GM18951 (cell line): ENCODE measurements at regions not wholly inside any gene's neighbourhood (a gene's known extent, or its start where the extent isn't known, plus 50 kb on each side); places are given as distances from the start of the nearest gene placed in this dataset.

Experiments used
- POLR2A ChIP-seq: IDR thresholded peaks from 4 replicates; pipeline ENCODE4 v1.6.1; 2011; ENCODE audit warnings: mild to moderate bottlenecking; ENCODE audit not compliant: insufficient read length, insufficient read depth; ENCODE audit errors: extremely low read depth
- in situ Hi-C: fragments of 300-500 bp; cut with MboI; formaldehyde crosslinking; loops from one replicate; pipeline ENCODE4 v1.12.0; 2022; ENCODE audit warnings: low sequenced_read_pairs, mixed read lengths, inconsistent platforms; ENCODE audit not compliant: unreplicated experiment

DNA sequence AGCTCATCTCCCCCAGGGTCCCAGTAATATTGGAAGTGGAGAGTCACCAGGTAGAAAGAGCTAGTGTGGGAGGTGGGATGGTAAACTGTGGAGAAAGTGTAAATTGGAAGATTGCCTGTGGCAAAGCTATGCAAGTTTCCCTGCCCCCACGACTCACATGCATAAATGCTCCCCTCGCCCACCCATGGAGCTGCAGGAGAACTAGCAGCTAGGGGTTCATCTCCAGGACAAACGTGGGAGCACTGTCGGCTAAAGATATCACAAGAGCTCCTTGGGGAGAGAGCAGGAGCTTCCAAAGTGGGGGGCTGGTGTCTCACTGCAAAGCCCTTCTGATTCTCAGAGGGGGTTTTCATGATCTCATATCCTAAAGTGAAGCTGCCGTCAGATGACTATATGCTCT is 91.4 kb upstream of the PLCL2 start:
- in situ Hi-C loops, result no loop called here
- no peak for TF ChIP-seq POLR2A

DNA sequence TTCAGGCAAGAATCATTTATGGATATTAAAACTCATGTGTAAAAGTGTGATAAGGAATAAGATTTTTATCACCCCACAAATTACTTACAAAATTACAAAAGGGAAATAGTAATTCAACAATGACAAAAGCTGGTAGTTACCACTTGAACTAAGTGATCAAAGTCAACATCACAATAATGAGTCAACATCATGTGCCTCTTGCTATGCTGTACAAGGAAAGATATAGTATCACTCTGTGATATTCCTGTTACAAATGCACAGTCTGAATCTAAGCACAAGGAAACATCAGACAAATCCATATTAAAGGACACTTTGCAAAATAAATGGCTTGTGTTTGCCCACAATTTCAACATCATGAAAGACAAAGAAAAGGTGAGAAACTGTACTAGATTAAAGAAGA is 90.5 kb upstream of the PLCL2 start:
- in situ Hi-C loops, result no loop called here
- TF ChIP-seq POLR2A, result no peak

DNA sequence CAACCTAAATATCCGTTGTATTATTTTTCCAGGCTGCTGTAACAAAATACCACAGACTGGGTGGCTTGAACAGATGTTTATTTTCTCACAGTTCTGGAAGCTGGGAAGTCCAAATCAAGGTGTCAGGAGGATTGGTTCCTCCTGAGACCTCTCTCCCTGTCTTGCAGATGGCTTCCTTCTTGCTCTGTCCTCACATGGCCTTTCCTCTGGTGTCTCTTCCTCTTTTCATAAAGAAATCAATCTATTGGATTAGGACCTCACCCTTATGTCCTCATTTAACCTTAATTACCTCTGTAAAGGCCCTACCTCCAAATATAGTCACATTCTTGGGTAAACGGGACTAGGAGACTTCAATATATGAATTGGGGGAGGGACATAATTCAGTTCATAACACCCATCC is 89.2 kb upstream of the PLCL2 start:
- in situ Hi-C loops, result no loop called here
- TF ChIP-seq POLR2A, result no peak

DNA sequence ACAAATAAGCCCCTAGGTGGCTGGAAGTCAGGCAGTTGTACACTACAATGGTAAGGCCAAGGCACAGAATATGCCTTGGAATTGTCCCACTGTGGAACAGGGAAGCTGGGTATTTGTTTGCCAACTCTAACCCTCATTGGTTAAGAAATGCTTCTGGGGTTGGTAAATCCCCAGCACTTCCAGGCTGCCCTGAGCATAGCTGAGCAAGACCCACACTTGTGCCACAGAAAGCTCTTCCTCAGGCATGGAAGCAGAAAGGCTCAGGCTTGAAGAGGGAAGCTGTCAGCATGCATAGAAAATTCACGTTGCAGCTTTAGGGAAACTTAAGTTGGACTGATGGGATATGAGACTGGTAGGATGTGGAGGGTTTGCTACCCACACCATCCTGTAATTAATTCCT is 86.9 kb upstream of the PLCL2 start:
- in situ Hi-C loops, result no loop called here
- TF ChIP-seq POLR2A, result no peak

DNA sequence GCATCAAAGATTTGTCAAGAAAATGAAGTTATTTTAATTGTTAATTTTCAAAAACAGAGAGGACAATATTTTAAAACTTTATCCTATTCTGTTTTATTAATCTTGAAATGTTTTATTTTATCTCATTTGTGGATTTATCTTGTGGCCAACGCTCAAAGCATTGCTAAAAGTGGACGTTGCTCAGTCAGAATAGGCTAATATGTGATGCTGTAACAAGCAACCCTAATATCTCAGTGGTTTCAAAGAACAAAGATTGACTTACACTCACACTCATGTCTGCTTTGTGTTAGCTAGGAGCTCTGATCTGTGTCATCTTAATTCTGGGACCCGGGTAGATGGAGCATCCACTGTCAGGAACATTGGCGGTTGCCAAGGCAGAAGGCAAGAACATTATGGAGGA is 86.0 kb upstream of the PLCL2 start:
- in situ Hi-C loops, result no loop called here
- TF ChIP-seq POLR2A, result no peak

DNA sequence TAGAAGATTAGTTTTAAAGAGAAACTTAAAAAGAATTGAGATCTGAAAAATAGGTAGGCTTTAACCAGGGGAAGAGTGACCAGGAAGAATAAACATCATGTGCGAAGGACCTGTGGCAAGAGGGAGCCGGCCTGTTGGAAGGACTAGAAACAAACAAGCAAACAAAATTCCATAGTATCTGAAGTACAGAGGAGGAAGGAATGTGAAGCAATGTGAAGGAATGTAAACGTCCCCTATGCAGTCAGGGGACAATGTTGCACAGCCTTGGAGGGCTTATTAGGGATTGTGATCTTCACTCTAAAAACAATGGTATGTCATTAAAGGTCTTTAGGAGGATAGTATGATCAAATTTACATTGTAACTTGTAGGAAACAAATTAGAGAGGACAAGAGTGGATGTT is 84.4 kb upstream of the PLCL2 start:
- in situ Hi-C loops, result no loop called here
- TF ChIP-seq POLR2A, result no peak

DNA sequence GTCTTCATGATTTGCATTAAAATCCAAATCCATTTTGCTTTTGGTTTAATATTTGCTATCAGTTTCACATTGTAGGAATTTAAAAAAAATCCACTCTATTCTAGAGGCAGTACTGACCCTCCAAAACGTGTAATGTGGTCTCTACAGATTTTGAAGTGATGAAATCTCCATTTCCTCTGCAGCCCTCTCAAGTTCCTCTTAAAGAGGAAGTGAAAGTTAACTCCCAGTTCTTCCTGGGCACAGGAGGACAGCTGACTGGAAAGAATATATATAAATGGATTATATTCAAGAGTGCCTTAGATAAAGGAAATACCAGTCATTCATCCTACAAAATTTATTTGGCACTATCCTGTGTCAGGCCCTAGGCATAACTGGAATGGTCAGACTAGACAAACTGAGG is 83.5 kb upstream of the PLCL2 start:
- in situ Hi-C loops, result no loop called here
- TF ChIP-seq POLR2A, result no peak

DNA sequence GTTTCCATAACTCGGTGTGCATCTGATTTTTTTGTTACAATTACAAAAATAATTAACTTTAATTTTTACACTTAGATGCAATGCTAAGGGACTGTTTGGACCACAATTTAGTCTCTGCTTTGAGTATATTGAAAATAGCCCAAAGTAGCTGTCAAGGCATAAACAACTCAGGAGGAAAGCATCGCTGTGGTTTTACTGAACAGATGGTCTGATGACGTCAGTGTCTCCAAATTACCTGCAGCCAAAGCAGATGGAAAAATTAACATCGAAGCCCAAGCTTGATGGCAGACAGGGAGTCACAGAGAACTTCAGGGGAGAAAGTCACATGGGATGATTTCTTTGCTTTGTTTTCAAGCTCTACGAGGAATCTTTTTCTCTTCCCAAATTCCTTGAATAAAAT is 83.1 kb upstream of the PLCL2 start:
- no peak for TF ChIP-seq POLR2A
- in situ Hi-C loops, result no loop called here

DNA sequence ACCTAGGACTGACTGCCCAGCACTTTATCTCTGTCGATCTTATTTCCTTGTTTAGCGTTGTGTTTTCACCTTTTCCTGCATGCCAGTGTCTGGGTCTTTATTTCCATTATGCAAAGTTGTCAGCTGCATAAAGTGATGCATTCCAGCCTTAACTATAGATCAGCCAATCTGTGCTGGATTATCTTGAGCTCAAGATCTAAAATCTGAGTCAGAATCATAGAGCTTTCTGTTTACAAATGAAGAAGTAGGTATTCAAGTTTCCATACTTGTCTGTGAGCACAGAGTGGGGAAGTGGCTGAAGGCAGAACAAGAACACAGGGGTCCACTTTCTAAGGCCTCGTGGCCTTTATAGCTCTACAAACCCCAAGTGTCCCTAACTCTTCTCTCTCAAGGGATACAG is 82.4 kb upstream of the PLCL2 start:
- TF ChIP-seq POLR2A, result no peak
- in situ Hi-C loops, result no loop called here

DNA sequence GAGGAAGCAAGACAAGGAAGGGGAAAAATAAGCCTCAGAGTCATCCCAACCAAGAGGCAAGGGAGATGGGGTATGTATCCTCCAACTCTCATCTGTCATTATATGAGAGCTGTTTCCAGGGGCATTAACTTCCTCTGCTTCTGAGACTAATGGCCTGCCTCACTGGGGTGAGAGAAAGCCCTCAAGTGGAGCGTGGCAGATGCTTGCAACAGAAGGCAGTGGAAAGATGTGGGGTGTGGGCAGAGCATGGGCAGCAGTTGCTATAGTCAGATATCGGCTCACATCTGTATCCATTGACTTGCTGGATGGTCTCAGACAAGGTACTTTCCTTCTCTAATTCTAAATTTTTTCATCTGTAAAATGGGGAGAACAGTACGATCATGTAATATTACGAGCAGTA is 81.7 kb upstream of the PLCL2 start:
- TF ChIP-seq POLR2A, result no peak

DNA sequence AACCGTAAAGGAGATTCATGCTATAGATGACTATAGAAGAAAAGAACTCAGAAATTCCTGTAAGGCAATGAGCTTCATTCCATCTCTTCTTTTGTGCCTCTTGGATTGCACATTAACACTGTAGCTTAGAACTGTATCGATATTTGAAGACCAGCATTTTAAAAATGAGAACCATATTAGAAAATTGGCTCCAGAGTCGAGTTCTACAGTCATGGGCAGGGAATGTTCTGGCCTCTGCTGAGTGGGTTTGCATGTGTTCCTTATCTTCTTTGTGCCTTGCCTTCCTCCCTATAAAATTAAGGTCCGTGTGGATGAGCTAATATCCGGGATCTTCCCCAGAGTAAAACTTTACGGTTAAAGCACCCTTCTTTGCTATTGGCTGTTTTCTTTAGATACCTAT is 77.4 kb upstream of the PLCL2 start:
- in situ Hi-C loops, result no loop called here
- no peak for TF ChIP-seq POLR2A

More for the DNA sequence above, 81.7 kb upstream of the PLCL2 start:
- in situ Hi-C loops, result no loop called here

DNA sequence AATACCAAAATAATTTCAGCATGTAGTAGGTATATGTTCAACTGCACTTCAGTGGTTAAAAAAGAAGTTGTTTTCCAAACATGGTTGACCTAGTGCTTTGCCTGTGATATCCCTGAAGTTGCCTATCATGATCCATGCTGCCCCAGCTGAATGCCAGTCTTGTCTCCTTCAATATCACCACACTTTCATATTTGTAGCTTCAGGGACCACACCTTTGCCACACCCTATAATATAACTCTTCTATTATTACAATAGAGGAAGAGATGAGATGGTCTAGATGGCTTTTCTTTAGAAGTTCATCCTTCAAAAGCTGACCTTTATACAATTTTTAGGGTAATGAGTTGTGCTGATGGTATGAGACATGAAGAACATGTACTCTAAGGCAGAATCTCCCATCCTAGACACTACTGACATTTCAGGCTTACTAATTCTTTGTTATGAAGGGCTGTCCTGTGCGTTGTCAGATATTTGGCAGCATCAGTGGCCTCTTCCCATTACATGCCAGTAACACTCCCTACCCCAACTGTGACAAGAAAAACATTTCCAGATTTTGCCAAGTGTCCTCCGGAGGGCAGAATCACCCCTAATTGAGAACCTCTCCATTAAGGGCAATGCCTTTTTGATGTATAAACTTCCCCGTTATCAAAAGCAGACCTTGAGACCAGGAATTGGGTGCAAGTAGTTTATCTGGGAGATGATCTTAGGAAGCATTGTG is 76.2 kb upstream of the PLCL2 start:
- TF ChIP-seq POLR2A, result no peak
- in situ Hi-C loops, result no loop called here

DNA sequence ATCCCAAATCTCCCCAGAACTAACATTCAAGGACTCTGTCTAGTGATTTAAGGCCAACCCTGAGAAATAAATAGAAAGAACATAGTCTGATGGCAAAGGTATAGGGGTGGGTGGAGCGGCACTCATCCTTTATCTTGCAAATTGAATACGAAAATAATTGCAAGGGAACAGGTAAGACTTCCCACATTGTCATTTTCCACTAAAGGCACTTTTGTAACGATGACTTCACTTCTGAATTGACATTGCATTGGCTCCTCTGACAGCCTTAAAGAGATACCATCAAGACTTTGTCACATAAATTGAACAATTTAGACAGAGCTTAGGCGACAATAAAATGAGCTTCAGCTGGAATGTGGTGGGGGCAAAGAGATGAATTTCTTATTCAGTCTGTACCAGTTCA is 75.3 kb upstream of the PLCL2 start:
- no peak for TF ChIP-seq POLR2A
- in situ Hi-C loops, result no loop called here

DNA sequence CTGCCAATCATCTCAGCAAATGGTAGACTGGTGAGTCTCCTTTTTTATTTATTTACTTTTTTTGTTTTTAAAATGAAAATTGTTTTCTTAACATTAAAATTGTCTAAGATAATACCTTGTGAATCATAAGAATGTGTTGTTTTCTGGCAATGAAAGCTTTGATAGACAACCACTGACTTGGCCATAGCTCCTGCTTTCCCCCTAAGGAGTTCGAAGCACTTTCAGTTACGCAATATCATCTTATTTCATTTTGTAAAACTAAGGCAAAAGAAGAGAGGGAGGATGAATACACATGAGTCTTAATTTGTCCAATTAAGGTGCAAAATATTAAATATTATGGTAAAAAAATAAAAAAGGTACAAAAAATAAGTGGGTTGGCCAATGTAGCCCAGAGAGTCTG is 74.8 kb upstream of the PLCL2 start:
- TF ChIP-seq POLR2A, result no peak
- in situ Hi-C loops, result no loop called here
